ENCODE measurements at regions not wholly inside any gene's neighbourhood (a gene's known extent, or its start where the extent isn't known, plus 50 kb on each side); places are given as distances from the start of the nearest gene placed in this dataset.
"Not testable (repeated sequence)": the region's sequence is repeated elsewhere in the genome, so short reads cannot be mapped to it uniquely, and the experiment has no call there.

- DNase-seq = no peak
These were observed 70.8 kb downstream of the SHANK2 start for GRCh38 chr11:71181566-71181965.

GRCh38 chr11:71180694-71181470, 71.5 kb downstream of the SHANK2 start:
- no peak for DNase-seq

GRCh38 chr11:71179877-71180605, 72.3 kb downstream of the SHANK2 start:
- no peak for DNase-seq

- no peak for DNase-seq
These were observed 74.3 kb downstream of the SHANK2 start for GRCh38 chr11:71178076-71178475.

GRCh38 chr11:71176812-71177211, 75.6 kb downstream of the SHANK2 start:
- DNase-seq = no peak

- DNase-seq = no peak
These were observed 78.7 kb downstream of the SHANK2 start for GRCh38 chr11:71173709-71174108.

- no peak for DNase-seq
These were observed 79.7 kb downstream of the SHANK2 start for GRCh38 chr11:71172680-71173079.

GRCh38 chr11:71171576-71171975, 80.8 kb downstream of the SHANK2 start:
- no peak for DNase-seq

GRCh38 chr11:71170624-71171423, 81.6 kb downstream of the SHANK2 start:
- no peak for DNase-seq

GRCh38 chr11:71169313-71169712, 83.1 kb downstream of the SHANK2 start:
- no peak for DNase-seq

GRCh38 chr11:71167814-71168213, 84.6 kb downstream of the SHANK2 start:
- DNase-seq = not testable (repeated sequence)

GRCh38 chr11:71165771-71166170, 86.6 kb downstream of the SHANK2 start:
- no peak for DNase-seq

- no peak for DNase-seq
These were observed 87.8 kb downstream of the SHANK2 start for GRCh38 chr11:71164621-71165020.

- DNase-seq = no peak
These were observed 88.2 kb downstream of the SHANK2 start for GRCh38 chr11:71164186-71164585.

- no peak for DNase-seq
These were observed 89.0 kb downstream of the SHANK2 start for GRCh38 chr11:71163371-71163770.

- DNase-seq = no peak
These were observed 93.4 kb downstream of the SHANK2 start for GRCh38 chr11:71158936-71159335.

GRCh38 chr11:71157676-71158075, 94.7 kb downstream of the SHANK2 start:
- DNase-seq = not testable (repeated sequence)

- DNase-seq = no peak
These were observed 96.1 kb downstream of the SHANK2 start for GRCh38 chr11:71156301-71156700.

GRCh38 chr11:71155846-71156245, 96.5 kb downstream of the SHANK2 start:
- no peak for DNase-seq

- DNase-seq = no peak
These were observed 98.0 kb downstream of the SHANK2 start for GRCh38 chr11:71154261-71154805.

GRCh38 chr11:71153005-71153390, 99.4 kb downstream of the SHANK2 start:
- no peak for DNase-seq

GRCh38 chr11:71152312-71153004, 99.9 kb downstream of the SHANK2 start:
- not testable (repeated sequence) for DNase-seq

- DNase-seq = no peak
These were observed 100.8 kb downstream of the SHANK2 start for GRCh38 chr11:71151561-71151960.

All from activated CD4-positive, alpha-beta T cell treated with anti-CD3 and anti-CD28 coated beads, Interleukin-2, amount 50 U/mL, for 16 hours (primary cell).